Putamen (tissue), 1 donor: ENCODE measurements at regions not wholly inside any gene's neighbourhood (a gene's known extent, or its start where the extent isn't known, plus 50 kb on each side); places are given as distances from the start of the nearest gene placed in this dataset.
"Not testable (repeated sequence)": the region's sequence is repeated elsewhere in the genome, so short reads cannot be mapped to it uniquely, and the experiment has no call there.

Experiments
- DNase-seq: peaks from one replicate; pipeline ENCODE4 v3.0.0-alpha.2; 2016; ENCODE audit warnings: low spot score

DNA sequence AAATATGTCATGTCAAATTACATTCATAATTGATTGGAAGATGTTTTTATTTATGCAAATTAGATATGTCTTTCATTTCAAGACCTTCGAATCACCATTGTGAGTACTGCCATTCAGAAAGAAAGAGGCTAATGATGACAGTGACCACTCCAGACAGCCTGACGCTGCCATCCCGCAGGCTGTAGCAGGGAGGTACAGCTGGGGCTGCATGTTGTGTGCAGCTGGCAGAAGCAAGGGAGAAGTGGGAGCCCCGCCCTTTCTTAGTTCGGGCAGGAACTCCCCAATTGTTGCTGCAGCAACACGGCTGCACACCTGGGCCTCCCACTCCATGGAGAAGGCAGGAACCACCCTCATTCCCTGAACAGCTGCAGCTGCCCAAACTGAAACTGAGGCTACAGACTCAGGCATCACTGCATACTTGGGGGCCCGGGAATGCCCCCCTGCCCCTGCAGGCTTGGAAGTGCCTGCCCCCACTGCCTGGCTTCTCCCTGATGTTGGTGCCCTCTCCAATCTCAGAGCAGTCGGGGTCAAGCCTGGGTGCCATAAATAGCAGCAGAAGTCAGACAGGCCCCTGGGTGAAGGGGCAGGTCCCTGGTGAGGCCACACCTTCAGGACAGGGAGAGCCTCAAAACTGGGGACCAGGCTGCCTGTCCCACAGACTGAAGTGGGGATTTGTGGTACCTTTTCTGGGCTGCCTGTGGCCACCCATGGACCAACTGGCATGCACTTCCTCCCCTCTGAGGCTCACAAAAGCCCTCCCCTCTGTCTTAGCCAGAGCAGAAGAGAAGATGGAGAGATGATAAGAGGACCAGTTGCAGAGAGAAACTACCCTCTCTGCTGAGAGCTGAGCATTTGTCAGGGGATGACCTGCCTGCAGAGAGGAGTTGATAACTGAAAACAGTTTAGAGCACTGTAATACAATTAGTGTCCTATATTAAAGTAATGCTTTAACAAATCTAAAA is 964.6 kb downstream of the SI start:
- no peak for DNase-seq

DNA sequence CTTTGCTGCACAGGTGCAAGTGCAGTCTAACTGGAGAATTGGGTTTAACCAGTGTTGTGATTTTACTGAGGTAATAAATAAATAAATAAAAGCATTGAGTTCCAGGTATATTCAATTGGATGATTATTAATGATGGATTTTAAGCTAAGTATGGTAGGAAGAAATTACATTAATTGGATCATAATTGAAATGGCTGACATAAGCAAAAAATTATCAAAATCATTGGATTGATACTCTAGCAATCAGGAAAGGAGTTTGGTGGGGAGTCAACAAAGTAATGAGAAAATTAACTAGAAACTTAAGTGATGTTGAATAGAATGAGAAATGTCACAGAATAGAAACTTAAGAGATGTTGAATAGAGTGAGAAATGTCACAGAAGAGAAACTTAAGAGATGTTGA is 981.9 kb downstream of the SI start:
- no peak for DNase-seq

DNA sequence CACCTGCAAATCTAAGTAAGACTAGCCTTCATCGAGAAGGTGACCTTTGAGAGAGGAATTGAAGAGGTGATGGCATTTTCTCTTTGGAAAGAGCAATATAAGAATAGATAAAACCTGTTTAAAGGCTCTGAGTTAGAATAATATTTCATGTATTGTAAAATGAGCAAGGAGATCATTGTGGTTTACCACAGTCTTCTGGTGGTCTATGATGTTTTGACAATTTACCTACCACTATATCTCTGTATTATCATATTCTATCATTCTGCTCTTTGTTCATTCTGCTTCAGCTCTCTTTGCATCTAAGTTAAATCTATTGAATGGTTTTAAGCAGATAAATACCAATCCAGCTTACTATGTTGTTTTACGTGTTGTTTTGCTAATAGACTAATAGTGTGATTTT is 982.3 kb downstream of the SI start:
- DNase-seq = no peak

DNA sequence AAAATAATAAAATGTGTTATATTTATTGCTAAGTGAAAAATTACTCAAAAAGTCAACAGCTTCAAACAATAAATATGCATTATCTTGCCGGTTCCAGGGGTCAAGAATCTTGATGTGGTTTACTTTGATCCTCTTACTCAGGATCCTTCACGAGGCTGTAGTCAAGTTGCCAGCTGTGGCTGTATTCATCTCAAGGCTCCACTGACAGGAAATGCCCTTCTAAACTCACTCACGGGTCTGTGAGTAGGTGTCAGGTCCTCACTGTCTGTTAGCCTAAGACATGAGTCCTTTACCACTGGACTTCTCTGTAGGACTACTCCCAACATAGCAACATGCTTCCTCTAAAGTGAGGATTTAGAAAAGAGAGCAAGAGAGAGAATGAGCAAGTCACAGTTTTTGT is 983.0 kb downstream of the SI start:
- no peak for DNase-seq

DNA sequence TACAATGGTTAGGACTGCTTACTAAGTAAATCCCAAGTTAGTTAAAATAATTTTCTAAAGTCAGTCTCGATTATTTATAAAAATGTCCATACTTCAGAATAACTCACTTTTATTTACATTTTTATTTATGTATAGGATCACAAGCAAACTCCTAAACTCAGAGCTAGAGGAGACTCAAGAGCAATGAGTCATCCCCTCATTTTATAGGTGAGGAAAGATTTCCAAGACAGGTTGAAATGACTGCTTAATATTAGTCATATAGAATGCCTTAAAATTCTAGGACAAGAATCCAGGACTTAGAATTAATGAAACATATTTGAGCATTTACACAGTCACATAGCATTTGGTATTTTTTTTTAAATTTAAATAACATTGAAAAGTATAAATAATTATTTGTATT is 983.8 kb downstream of the SI start:
- no peak for DNase-seq

DNA sequence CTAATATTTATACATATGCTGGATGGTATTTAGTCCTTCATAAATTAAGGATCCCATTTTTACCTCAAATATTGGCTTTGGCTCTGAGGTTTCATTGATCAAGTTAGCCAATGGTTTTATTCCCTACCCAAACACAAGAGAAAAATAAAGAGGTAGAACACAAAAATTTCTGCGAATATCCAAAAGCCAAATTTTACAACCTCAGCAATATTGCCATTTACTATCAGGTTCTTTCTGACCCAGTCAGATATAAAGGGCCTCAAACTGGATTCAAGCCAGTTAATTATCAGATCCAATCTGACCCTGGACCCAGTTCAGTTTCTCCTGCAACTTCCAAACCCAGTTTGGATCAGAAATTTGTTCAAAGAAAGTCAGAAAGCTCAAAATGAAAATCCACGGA is 998.1 kb downstream of the SI start:
- DNase-seq = no peak

DNA sequence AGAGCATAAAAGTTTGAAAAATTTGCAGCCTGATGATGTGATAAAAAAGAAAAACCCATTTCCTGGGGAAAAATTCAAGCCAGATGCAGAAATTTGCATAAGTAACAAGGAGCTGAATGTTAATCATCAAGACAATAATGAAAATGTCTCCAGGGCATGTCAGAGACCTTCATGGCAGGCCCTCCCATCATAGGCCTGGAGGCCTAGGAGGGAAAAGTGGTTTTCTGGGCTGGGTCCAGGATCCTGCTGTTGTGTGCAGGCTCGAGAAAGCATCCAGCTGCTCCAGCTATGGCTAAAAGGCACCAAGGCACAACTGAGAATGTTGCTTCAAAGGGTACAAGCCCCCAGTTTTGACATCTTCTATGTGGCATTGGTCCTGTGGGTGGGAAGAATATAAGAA is 1014.0 kb downstream of the SI start:
- DNase-seq = no peak

DNA sequence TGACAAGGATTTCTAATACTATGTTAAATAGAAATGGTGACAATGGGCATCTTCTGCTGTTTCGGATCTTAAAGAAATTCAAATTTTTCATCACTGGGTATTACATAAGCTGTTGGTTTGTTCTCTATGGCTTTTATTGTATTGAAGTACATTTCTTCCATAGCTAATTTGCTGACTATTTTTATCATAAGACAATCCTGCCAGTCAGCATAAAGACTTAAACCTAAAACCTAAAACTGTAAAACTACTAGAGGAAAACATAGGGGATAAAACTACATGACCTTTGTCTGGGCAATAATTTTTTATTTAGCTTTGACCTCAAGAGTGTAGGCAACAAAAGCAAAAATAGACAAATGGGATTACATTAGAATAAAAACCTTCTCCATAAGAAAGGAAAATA is 1017.4 kb downstream of the SI start:
- no peak for DNase-seq

DNA sequence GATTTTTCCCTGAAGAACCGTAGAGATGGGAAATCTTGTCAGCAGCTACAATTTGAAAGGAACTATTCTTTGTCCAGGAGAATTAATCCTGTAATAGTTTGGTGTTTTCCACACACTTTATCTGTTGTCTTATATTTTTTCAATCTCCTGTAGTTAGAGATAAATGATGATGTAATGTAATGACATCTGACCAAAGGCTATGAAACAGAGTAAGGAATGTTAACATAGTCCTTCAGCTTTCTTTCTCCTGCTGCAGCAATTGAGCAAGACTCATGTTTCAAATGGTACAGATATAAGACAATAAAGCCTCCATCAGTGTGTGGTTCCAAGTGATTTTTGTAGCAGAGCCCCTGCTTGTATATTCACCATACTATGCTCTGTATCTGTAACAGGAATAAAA is 1028.4 kb downstream of the SI start:
- no peak for DNase-seq

DNA sequence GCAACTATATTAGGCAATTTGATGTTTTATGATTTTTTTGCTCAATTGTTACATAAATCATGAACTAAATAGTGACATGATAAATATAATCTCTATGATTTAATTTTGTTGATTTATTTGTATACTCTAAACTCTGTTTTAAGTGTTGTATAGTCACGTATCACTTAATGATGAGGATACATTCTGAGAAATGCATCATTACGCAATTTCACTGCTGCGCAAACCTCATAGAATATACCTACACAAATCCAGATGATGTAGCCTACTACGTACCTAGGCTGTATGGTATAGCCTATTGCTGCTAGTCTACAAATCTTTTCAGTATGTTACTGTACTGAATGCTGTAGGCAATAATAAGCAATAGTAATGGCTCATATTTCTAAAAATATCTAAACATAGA is 1029.8 kb downstream of the SI start:
- DNase-seq = no peak

DNA sequence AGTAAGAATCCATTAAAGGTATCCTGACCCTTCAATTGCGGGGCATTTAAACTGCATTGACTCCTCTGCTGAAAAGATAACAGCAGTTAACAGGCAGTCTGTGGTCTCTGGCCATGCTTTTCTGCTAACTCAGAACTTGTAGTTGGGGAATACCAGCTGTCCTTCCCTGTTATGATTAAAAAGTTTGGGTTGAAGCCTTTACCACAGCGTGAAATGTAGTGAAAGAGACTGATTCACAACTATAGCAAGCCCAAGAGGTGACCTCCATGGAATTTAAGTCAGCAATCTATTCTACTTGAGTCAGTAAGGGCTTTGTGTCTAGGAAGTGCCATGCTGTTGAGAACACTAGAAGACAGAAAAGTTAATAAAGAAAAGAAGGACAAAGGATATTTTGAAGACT is 1037.3 kb downstream of the SI start:
- DNase-seq = no peak

DNA sequence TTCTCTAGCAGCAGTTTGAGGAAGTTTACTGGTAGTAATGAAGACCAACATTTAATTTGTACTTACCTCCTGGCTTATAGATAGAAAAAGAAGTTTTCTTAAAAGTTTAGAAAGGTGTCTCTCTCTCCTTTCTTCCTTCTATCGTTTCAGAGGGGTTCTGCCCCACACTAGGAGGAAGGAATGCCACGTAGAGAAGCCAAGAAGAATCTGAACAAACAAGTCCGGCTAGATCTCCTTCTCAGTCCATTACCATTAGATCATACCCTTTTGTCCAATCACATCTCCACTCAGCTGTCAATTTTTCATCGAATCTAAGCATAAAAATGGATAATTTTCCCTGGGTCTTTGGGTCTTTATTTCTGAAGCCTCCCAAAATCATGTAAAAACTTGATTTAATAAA is 1048.1 kb downstream of the SI start:
- no peak for DNase-seq

DNA sequence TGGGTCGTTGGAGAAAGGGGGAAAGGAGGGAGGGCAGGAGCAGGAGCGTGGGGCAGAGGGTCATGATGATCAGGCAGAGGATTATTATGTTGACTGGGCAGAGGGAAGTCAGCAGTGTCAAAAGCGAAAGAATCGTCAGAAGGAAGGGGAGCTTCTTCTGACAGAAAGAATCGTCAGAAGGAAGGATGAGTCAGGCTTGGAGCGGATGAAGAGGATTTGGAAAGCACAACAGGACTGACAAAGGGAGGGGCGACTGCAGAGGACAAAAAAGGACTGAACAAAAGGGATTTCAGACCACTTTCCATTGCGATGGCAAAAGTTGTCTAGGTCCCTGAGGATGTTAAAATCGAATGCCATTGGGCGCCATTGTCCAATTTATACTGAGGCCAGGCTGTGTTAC is 1053.5 kb downstream of the SI start:
- DNase-seq = no peak

DNA sequence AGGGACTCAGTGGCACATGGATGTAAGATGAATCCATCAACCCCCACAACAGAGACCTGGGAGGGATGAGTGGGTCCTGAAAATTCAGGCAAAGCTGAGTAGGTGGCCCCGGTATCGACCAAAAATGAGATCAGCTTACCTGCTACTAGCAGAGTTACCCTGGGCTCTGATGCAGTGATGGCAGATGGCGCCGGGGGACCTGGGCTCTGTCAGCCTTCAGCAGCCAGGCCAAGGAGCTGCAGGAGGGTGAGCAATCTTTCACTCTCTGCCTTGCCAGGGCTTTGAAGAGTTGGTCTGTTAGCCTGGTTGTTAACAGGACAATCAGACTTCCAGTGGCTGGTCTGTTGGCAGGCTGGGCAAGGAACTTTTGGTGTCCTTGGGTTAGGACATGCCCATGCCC is 1054.8 kb downstream of the SI start:
- no peak for DNase-seq

DNA sequence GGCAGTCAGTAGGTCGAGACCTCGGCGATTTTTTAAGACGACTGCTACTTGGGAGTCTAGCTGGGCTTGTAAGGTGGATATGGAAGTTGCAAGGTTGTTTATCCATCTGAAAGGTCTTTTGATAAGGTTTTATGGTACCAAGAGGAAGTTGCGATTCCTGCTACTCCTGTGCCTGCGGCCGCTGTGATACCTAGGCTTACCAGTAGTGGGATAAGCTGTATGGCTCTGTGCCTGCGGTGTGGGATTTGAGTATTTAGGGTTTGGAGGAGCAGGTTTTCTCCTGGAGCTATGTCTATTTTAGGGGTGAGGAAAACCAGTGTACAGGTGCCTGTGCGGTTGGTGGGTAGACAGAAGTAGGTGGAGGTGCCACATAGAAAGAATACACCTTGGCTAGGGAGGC is 1059.8 kb downstream of the SI start:
- no peak for DNase-seq

DNA sequence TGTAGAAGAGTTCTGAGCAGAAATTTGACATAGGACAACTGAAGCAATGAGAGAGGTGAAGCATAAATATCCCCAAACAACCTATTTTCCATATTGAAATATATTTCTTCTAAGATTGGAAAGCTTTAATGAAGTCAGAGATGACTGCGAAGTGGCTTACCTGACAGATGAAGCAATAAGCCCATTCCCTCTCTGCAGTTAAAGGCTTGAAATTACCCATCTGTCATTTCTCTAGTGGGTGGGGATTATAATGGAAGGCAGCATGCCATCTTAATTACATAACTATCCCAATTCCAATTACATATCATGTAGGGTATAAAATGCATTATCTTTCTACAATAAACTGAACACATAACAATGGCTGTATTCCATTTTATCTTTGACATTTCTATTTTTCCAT is 1070.5 kb downstream of the SI start:
- DNase-seq = no peak

DNA sequence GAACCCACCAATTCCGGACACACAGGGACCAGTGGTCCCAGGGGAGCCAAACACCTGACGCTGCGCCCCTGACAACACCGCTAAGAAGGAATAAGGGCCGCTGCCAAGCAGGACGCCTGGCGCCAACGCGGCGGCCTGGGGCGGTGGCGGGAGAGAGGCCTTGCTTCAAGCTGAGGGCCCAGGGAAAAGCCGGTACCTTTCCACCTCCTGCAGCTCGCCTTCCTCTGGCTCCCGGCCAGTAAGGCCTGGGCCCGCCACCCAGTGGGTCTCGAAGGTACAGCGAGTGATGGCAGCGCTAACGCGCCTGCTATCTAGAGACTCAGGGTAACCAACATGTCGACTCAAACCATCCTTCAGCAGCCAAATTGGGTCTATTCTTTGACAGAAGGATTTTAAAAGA is 1074.1 kb downstream of the SI start:
- DNase-seq = no peak

DNA sequence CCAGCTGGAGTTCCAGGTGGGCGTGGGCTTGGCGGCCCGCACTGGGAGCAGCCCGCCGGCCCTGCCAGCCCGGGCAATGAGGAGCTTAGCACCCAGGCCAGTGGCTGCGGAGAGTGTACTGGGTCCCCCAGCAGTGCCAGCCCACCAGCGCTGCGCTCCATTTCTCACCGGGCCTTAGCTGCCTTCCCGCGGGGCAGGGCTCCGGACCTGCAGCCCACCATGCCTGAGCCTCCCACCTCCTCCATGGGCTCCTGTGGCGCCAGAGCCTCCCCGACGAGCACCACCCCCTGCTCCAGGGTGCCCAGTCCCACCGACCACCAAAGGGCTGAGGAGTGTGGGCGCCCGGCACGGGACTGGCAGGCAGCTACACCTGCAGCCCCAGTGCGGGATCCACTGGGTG is 1075.3 kb downstream of the SI start:
- DNase-seq = not testable (repeated sequence)

DNA sequence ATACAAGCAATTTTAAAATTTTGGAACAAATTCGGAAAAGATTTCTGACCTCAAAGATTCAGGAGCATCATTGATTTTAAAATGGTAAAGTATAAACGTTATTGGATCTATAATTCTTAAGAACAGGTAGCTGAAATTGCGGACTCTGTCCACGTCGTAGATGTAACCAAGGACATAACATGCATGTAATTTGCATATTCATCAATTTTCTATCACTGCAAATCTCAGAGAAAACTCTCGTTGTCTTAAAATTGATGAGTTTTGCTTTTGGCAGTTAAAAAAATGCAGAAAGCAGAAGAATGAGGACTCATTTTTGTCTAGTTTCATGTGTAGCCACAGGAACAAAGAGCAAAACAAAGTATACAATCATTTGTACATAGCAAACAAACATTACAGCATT is 1094.4 kb downstream of the SI start:
- DNase-seq = no peak

DNA sequence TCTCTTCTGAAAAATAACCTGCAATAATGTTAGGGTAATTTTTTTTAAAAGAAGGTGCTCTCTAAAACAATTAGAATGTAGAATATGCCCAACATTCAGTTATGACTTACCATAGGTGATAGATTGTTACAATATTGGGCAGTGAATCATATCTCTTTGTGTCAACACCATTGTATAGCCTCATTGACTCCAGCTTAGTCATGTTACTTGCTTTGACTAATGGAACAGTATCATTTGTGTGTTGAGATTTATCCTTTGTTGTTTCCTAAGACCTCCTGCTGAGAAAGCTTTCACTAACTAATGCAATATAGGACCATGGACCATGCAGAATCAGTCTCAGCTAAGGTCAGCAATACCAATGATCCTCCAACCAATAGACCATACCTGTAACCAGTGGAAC is 1106.4 kb downstream of the SI start:
- no peak for DNase-seq

DNA sequence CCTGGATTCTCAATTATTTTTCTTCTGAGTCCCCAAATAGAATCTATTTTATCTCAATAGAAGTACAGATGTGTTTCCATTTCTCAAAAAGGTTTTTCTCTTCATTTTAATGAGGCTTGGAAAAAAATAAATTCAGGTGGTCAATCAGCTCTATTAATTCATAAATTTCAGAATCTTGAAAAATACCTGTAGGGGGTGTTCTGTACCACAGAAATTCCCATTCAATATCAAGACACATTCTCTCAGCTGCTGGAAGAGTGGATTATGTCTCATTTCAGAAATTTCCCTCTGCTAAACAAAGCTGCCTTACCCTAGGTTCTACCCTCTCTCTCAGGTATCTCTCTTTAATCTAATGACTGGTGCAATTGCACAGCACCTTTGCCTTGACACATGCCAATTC is 1121.2 kb downstream of the SI start:
- DNase-seq = no peak

DNA sequence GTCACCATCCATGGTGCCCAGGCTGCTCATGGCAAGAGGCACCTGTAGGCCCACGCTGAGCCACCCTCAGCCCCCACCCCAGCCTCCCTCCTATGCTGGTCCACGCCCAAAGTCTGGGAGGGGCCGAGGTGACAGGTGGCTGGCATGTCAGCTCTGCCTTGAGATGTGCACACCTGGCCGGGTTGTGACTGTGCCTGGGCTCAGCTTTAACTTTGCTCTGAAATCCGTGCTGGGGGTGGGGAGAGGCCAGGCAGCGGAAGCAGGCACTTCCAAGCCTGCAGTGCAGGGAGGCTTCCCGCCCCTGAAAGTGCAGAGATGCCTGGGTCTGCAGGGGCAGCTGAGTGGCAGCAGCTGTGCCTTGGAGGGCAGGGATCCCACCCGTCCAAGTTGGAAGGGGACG is 1124.8 kb downstream of the SI start:
- DNase-seq = no peak

DNA sequence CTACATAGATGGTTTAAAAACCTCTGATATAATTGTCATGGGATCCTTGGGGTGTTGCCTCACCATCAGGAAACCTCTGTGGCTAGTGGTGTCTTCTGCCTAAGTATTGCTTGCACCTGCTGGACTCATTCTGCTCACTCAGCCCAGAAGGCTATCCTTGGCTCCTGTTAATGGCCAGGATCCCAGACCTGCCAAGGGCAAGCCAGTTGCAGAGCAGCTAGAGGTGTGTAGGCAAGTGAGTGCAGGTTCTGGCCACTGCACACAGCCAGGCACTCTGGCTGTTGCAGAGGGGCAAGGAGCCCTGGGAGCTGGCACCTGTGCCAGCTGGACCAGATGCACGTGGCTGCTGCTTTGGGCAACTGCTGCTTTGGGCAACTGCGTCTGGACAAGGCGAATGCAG is 1125.8 kb downstream of the SI start:
- no peak for DNase-seq

DNA sequence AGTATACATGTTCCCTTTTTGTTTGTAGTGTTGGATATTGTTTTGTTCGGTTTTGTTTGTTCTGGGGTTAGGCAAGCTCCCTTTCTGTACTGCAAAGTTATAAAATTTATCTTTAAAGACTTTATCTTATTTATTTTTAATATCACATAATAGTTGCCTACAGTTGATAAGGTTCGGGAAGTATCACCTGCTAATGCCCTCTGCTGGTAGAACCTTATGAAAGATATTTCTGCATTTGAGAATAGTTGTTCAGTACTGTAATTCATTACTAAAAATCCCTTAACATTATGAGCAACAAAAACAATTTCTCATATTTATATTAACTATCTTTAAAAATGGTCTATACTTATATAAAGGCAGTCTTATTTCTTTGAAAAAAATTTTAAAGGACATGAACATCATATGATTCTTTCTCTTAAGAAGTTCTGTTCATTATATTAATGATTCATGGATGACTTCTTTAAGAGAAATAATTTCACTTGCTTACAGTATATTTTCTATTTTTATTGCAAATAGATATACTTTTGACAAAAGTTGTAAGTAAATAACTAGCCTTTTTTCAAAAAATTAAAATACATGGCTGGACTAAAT is 1126.8 kb downstream of the SI start:
- DNase-seq = no peak
